Calu3 (cell line): ENCODE measurements at regions not wholly inside any gene's neighbourhood (a gene's known extent, or its start where the extent isn't known, plus 50 kb on each side); places are given as distances from the start of the nearest gene placed in this dataset.

Source experiments
- BruUV-seq: library from RNA; stranded (reverse); fragments of 400-500 nt; replicated peaks from 2 replicates; lab custom pipeline; 2021; lab: Mats Ljungman, UMichigan
- CTCF ChIA-PET: fragments of 300-600 bp; sonication (Branson Sonifier 250); formaldehyde crosslinking; loops from one replicate; lab custom pipeline; 2022; ENCODE audit warnings: antibody characterized with exemption; lab: Charles Lee
- DNase-seq: peaks from one replicate; pipeline ENCODE4 v3.0.0; 2022
- H3K27ac Mint-ChIP-seq: one replicate; pipeline ENCODE4 v1.8.0; 2022; ENCODE audit warnings: mixed read lengths; ENCODE audit not compliant: unreplicated experiment
- H3K27me3 Mint-ChIP-seq: one replicate; pipeline ENCODE4 v1.8.0; 2022; ENCODE audit warnings: mixed read lengths; ENCODE audit not compliant: unreplicated experiment
- H3K36me3 Mint-ChIP-seq: one replicate; pipeline ENCODE4 v1.8.0; 2022; ENCODE audit warnings: mild to moderate bottlenecking, moderate library complexity, mixed read lengths; ENCODE audit not compliant: insufficient read depth, unreplicated experiment
- H3K4me1 Mint-ChIP-seq: one replicate; pipeline ENCODE4 v1.8.0; 2022; ENCODE audit warnings: mild to moderate bottlenecking, low read depth, mixed read lengths; ENCODE audit not compliant: unreplicated experiment
- H3K4me3 Mint-ChIP-seq: one replicate; pipeline ENCODE4 v1.8.0; 2022; ENCODE audit warnings: mild to moderate bottlenecking, low read depth, moderate library complexity, mixed read lengths; ENCODE audit not compliant: unreplicated experiment
- H3K9me3 Mint-ChIP-seq: one replicate; pipeline ENCODE4 v1.8.0; 2022; ENCODE audit warnings: low read depth, mixed read lengths; ENCODE audit not compliant: unreplicated experiment
- intact Hi-C: fragments of 100-400 bp; cut with micrococcal nuclease; formaldehyde crosslinking; loops from one replicate; pipeline ENCODE4 v1.10.0; 2022; ENCODE audit not compliant: unreplicated experiment
- TF ChIP-seq, protein P1 (sequence below): fragments of 200-600 bp; IDR thresholded peaks from one replicate; pipeline ENCODE4 v1.8.0; 2022; ENCODE audit warnings: antibody characterized with exemption; ENCODE audit not compliant: unreplicated experiment

DNA sequence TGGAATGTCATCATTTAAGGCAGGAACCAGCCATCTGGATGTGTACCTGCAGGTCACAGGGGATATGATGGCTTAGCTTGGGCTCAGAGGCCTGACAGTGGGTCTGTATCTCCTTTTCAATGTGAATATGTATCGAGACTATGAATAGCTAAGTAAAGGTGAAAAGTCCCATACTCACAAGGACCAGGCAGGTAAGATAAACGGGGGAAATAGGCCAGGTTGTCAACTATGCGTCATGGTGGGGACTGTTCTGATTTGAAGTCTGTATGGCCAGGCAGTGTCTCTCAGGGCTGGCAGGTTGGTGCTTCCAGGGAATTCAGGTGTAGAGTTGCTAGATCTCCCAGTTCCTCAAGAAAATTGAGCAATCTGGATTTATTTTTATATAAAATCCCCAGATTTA, 987.9 kb upstream of the WWC1 start:
- BruUV-seq = no TSS peak
- no peaks in the 10 kb centered on the region for H3K4me1 Mint-ChIP-seq
- no peak overlapping the region for H3K4me3 Mint-ChIP-seq
- peaks cover 58% of the 10 kb centered on the region for H3K27me3 Mint-ChIP-seq
- no peak overlapping the region for H3K27ac Mint-ChIP-seq
- TF ChIP-seq, protein P1, sequence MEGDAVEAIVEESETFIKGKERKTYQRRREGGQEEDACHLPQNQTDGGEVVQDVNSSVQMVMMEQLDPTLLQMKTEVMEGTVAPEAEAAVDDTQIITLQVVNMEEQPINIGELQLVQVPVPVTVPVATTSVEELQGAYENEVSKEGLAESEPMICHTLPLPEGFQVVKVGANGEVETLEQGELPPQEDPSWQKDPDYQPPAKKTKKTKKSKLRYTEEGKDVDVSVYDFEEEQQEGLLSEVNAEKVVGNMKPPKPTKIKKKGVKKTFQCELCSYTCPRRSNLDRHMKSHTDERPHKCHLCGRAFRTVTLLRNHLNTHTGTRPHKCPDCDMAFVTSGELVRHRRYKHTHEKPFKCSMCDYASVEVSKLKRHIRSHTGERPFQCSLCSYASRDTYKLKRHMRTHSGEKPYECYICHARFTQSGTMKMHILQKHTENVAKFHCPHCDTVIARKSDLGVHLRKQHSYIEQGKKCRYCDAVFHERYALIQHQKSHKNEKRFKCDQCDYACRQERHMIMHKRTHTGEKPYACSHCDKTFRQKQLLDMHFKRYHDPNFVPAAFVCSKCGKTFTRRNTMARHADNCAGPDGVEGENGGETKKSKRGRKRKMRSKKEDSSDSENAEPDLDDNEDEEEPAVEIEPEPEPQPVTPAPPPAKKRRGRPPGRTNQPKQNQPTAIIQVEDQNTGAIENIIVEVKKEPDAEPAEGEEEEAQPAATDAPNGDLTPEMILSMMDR = no peak
- no peak for DNase-seq
- CTCF ChIA-PET = interaction anchor here (0.6 kb wide), 1 partner anchor 126 kb away, joined by 3 read pairs; no protein-coding TSS in a partner anchor
- no peaks in the 10 kb centered on the region for H3K9me3 Mint-ChIP-seq
- no peaks in the 10 kb centered on the region for H3K36me3 Mint-ChIP-seq
- intact Hi-C loops = no loop called here

DNA sequence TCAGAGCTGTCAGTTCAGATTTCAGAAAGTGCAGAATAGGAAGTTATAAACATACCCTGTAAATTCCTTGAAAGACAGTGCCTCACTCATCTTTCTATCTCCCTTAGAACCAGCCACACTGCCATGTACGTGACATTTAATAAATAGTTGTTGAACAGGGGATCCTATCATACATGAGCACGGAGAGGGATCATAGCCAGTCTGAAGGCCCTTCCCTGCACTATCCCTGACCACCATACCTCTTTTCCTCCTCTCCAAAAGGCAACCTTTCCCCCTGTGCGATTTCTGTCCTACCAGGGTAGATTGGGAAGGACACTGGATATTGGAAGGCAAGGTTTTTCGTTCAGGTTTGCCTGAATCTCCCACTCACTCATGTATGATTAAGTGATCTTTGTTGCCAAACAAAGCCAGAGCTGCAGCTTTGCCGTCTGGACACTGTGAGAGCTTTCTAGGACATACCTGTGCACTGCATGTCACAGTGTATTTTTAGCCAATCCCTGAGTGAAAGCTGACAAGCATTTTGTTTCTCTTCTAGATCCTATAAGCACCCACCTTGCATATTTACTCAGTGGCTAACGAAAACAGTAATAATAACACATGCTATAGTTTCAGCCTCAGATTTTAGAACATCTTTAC, 986.5 kb upstream of the WWC1 start:
- CTCF ChIA-PET = no interaction called here
- H3K27ac Mint-ChIP-seq = no peak overlapping the region
- H3K36me3 Mint-ChIP-seq = no peaks in the 10 kb centered on the region
- H3K27me3 Mint-ChIP-seq = peaks cover 58% of the 10 kb centered on the region
- no peaks in the 10 kb centered on the region for H3K4me1 Mint-ChIP-seq
- no TSS peak for BruUV-seq
- intact Hi-C loops = no loop called here
- no peak for DNase-seq
- H3K9me3 Mint-ChIP-seq = no peaks in the 10 kb centered on the region
- H3K4me3 Mint-ChIP-seq = no peak overlapping the region
- TF ChIP-seq, protein P1 = no peak

DNA sequence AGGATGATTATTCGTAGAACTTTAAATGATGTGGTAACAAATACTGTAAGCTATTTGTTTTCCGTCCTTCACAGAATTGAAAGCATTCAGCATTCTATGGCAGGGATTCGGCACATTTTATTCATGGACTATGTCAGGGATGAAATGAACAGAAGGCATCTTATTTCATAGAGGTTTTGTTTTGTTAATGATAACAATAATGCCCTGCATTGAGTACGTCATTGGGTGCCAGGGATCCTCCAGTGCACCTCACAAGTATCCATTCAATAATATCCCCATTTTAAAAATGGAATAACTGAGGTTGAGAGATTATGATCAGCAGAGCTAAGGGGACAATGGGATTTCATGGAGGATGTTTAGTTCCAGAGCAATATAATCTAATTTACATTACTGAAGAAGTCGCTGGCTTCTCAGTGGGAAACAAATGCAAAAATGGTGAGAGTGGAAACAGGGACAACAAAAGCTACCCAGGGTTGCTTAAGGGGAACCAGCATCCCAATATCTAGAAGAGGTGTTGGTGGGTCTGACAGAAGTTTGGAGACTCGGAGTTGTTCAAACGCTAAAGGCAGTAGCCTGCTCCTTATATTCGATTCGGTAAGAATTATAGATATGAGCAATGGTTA, 985.7 kb upstream of the WWC1 start:
- Mint-ChIP-seq H3K4me3 (no peak overlapping the region), H3K36me3 (no peaks in the 10 kb centered on the region), H3K4me1 (no peaks in the 10 kb centered on the region), H3K9me3 (no peaks in the 10 kb centered on the region), H3K27me3 (peaks cover 54% of the 10 kb centered on the region), H3K27ac (no peak overlapping the region)
- no TSS peak for BruUV-seq
- DNase-seq = no peak
- TF ChIP-seq, protein P1 = no peak
- CTCF ChIA-PET = no interaction called here
- intact Hi-C loops = no loop called here

DNA sequence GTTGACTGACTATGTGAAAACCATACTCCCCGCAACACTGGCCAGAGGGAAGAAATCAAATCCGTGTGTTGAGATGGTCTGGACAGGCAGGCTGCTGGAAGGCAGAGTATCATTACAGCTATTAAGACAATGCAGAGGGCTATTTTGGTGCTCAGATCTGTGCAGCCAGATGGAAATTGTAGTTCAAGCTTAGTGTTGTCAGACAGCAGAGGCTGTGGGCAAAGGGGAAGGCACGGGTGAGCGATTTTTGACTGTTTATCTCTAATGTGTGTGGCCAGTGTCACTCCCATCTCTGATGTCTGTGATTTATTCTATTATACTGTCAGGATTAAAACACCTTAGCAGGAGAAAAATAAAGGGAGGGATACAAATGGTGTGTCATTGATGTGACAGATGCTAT, 984.4 kb upstream of the WWC1 start:
- intact Hi-C loops = no loop called here
- Mint-ChIP-seq H3K36me3 (no peaks in the 10 kb centered on the region), H3K27ac (no peak overlapping the region), H3K4me3 (no peak overlapping the region), H3K9me3 (no peaks in the 10 kb centered on the region), H3K4me1 (no peaks in the 10 kb centered on the region), H3K27me3 (peaks cover 41% of the 10 kb centered on the region)
- TF ChIP-seq, protein P1 = no peak
- DNase-seq = no peak
- CTCF ChIA-PET = no interaction called here
- BruUV-seq = no TSS peak
